ENCODE measurements at regions not wholly inside any gene's neighbourhood (a gene's known extent, or its start where the extent isn't known, plus 50 kb on each side); places are given as distances from the start of the nearest gene placed in this dataset.
"Not testable (repeated sequence)": the region's sequence is repeated elsewhere in the genome, so short reads cannot be mapped to it uniquely, and the experiment has no call there.

DNA sequence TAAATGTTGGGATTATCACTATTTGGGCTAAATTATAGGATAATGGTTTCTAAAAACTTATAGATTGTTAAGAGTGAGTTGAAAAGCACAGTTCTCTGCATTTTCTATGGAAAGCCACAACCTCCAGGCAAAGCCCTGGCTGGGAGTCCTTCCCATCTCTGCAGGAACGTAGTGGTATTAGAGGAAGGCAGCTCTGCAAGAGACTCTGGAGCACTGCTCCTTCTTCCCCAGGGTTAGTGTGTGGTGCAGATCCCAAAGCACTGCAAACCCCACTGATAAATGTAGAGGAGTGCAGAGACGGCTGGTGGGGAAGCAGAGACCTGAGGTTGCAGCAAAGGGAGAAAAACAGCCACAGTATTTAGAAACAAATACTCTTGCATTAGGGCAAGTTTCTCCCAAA, 225.3 kb downstream of the TINAG start:
- H3K27me3 ChIP-seq = no peaks in the 10 kb centered on the region
- no peak for DNase-seq (ENCODE audit: extremely low spot score in 2 of 2)
- no peaks in the 10 kb centered on the region for H3K9me3 ChIP-seq
- H3K4me3 ChIP-seq = no peak overlapping the region
- intact Hi-C loops (cut with DNase I) = no loop called here
- no peak overlapping the region for H3K27ac ChIP-seq
- H3K4me1 ChIP-seq = no peaks in the 10 kb centered on the region
- no peaks in the 10 kb centered on the region for H3K36me3 ChIP-seq
- TF ChIP-seq CTCF (IDR thresholded peaks at IDR 0.05) = no peak
- no peak for TF ChIP-seq POLR2A (IDR thresholded peaks at IDR 0.05)
- TF ChIP-seq POLR2AphosphoS5 (IDR thresholded peaks at IDR 0.05; ENCODE audit: insufficient read depth in 1 of 2, low read depth in 1 of 2) = no peak

DNA sequence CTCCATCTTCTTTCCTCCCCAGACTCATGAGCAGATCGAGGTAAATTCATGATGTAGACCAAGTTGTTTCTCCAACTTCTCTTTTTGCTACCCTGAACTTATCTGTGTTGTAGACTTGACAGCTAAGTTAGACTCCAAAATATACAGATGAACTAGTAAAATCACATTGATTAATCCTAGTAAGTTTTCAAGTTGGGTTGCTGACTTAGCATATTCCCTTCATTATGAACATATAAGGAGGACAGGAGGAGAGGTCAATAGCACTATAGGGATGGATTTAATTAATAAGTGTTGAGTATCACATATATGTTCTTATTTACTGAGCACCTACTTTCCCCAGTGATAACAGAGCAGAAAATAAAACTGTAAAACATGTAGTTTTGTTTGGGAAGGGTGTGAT, 227.3 kb downstream of the TINAG start:
- TF ChIP-seq POLR2AphosphoS5 (IDR thresholded peaks at IDR 0.05; ENCODE audit: insufficient read depth in 1 of 2, low read depth in 1 of 2) = no peak
- no peak for TF ChIP-seq POLR2A (IDR thresholded peaks at IDR 0.05)
- no peak for TF ChIP-seq CTCF (IDR thresholded peaks at IDR 0.05)

DNA sequence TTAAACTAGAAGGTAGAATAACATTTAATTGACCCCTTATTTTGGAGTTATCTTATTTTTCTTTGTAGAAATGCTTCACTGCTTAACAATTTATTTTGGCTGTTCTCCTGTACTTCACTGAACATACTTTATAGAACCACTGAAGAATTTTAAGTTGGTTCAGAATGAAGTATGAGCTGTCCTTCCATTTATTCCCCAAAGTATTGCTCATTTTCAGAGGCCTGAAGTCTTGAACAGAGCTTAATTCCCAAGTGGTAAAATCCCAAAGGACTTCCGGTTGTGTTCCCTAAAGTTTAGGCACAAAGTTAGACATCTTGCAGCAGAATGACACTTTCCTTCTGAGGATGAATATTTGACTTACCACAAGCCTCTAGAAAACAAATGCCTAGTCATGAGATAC, 233.3 kb downstream of the TINAG start:
- no peak for DNase-seq (ENCODE audit: extremely low spot score in 2 of 2)
- no peak for TF ChIP-seq POLR2AphosphoS5 (IDR thresholded peaks at IDR 0.05; ENCODE audit: insufficient read depth in 1 of 2, low read depth in 1 of 2)
- no peak for TF ChIP-seq CTCF (IDR thresholded peaks at IDR 0.05)
- TF ChIP-seq POLR2A (IDR thresholded peaks at IDR 0.05) = no peak
- no peaks in the 10 kb centered on the region for H3K4me1 ChIP-seq
- no peak overlapping the region for H3K4me3 ChIP-seq
- intact Hi-C loops (cut with DNase I) = no loop called here
- H3K27me3 ChIP-seq = no peaks in the 10 kb centered on the region
- no peak overlapping the region for H3K27ac ChIP-seq
- H3K9me3 ChIP-seq = no peaks in the 10 kb centered on the region
- H3K36me3 ChIP-seq = no peaks in the 10 kb centered on the region

More for the DNA sequence above, 227.3 kb downstream of the TINAG start:
- Histone ChIP-seq H3K36me3 (no peaks in the 10 kb centered on the region), H3K27ac (no peak overlapping the region), H3K4me1 (no peaks in the 10 kb centered on the region), H3K27me3 (no peaks in the 10 kb centered on the region), H3K9me3 (no peaks in the 10 kb centered on the region), H3K4me3 (no peak overlapping the region)
- DNase-seq (ENCODE audit: extremely low spot score in 2 of 2) = no peak
- intact Hi-C loops (cut with DNase I) = no loop called here

- no peaks in the 10 kb centered on the region for H3K4me1 ChIP-seq
- no peak for TF ChIP-seq POLR2AphosphoS5 (IDR thresholded peaks at IDR 0.05; ENCODE audit: insufficient read depth in 1 of 2, low read depth in 1 of 2)
- TF ChIP-seq POLR2A (IDR thresholded peaks at IDR 0.05) = no peak
- TF ChIP-seq CTCF (IDR thresholded peaks at IDR 0.05) = no peak
- no peak overlapping the region for H3K4me3 ChIP-seq
- no peak overlapping the region for H3K27ac ChIP-seq
- no peaks in the 10 kb centered on the region for H3K27me3 ChIP-seq
- intact Hi-C loops (cut with DNase I) = no loop called here
- no peak for DNase-seq (ENCODE audit: extremely low spot score in 2 of 2)
- H3K9me3 ChIP-seq = no peaks in the 10 kb centered on the region
- no peaks in the 10 kb centered on the region for H3K36me3 ChIP-seq
Measured at GRCh38 chr6:54559136-54559535, 250.9 kb downstream of the TINAG start.

DNA sequence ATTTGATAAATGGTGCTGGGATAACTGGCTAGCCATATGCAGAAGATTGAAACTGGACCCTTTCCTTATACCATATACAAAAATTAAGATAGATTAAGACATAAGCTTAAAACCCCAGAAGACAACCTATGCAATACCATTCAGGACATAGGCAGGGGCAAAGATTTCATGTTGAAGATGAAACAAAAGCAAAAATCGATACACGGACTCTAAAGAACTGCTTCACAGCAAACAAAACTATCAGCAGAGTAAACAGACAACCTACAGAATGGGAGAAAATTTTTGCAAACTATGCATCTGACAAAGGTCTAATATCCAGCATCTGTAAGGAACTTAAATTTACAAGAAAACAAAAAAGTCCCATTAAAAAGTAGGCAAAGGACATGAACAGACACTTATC, 255.9 kb downstream of the TINAG start:
- H3K27me3 ChIP-seq; intact Hi-C loops (cut with DNase I); DNase-seq (ENCODE audit: extremely low spot score in 2 of 2): not testable (repeated sequence)

GRCh38 chr6:54574671-54575070, 266.4 kb downstream of the TINAG start:
- H3K4me3 ChIP-seq = no peak overlapping the region
- no peaks in the 10 kb centered on the region for H3K36me3 ChIP-seq
- H3K27ac ChIP-seq = no peak overlapping the region
- DNase-seq (ENCODE audit: extremely low spot score in 2 of 2) = no peak
- no peaks in the 10 kb centered on the region for H3K27me3 ChIP-seq
- H3K9me3 ChIP-seq = no peaks in the 10 kb centered on the region
- TF ChIP-seq POLR2AphosphoS5 (IDR thresholded peaks at IDR 0.05; ENCODE audit: insufficient read depth in 1 of 2, low read depth in 1 of 2) (no peak), CTCF (IDR thresholded peaks at IDR 0.05) (no peak), POLR2A (IDR thresholded peaks at IDR 0.05) (no peak)
- H3K4me1 ChIP-seq = peaks cover 11% of the 10 kb centered on the region
- intact Hi-C loops (cut with DNase I) = no loop called here

More for the DNA sequence above, 255.9 kb downstream of the TINAG start:
- not testable (repeated sequence) for H3K27ac ChIP-seq, H3K4me3 ChIP-seq, H3K36me3 ChIP-seq, H3K9me3 ChIP-seq, H3K4me1 ChIP-seq

All from vagina (tissue), 2 donors.